Fibroblast of skin of left biceps (primary cell): ENCODE measurements at regions not wholly inside any gene's neighbourhood (a gene's known extent, or its start where the extent isn't known, plus 50 kb on each side); places are given as distances from the start of the nearest gene placed in this dataset.
"Not testable (repeated sequence)": the region's sequence is repeated elsewhere in the genome, so short reads cannot be mapped to it uniquely, and the experiment has no call there.

Source experiments
- DNase-seq, 2 experiments: peaks; one replicate each; pipeline ENCODE4 v3.0.0-alpha.2; 2013; ENCODE audit warnings: low read depth in 2 of 2

DNA sequence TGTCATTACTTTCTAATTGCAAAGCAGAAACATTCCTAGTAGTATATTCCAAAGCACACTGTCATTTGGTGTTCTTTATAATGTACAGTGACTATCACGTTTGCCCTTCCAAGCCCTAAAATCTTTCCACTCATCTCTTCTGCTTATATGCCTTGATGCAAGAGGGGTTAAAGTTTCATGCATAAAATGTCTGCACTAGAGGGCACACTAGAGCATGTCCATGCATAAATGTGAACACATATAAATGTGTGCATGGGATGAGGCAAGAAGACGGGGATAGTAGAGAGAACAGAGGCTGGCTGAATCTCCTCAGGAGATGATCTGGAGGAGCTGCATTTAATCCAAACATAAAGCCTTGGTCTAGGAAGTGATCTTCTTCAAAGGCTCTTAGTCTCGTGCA lies 352.8 kb downstream of the BCL2L11 start:
- DNase-seq: not testable (repeated sequence)

- not testable (repeated sequence) for DNase-seq
Measured at GRCh38 chr2:111474198-111474705, 353.5 kb downstream of the BCL2L11 start.

GRCh38 chr2:111478335-111478734 lies 357.6 kb downstream of the BCL2L11 start:
- DNase-seq: not testable (repeated sequence)

- DNase-seq: not testable (repeated sequence)
Measured at GRCh38 chr2:111478871-111479318, 358.2 kb downstream of the BCL2L11 start.

- peak; percentile 37 to 40 for DNase-seq
Measured at GRCh38 chr2:111480016-111480625, 359.4 kb downstream of the BCL2L11 start.

- not testable (repeated sequence) for DNase-seq
Measured at GRCh38 chr2:111480633-111481032, 359.9 kb downstream of the BCL2L11 start.

DNA sequence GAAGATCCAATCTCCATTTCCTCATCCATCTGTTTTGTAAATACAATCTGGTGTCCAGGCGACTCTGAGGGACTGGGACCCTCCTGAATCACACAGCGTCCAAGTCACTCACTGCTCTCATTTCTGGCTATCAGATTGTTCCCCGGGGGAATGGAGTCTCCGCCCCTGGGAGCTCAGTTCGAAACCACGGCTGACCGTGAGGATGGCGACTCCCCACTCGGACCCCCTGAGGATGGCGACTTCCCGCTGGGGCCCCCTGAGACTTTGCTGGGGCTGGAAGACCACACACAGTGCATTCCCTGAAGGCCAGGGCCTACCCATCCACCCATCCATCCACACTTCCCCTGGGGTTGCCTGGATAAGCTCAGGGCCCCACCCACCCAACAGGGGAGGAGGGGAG lies 360.5 kb downstream of the BCL2L11 start:
- not testable (repeated sequence) for DNase-seq

GRCh38 chr2:111482987-111483679 lies 362.4 kb downstream of the BCL2L11 start:
- not testable (repeated sequence) for DNase-seq

- not testable (repeated sequence) for DNase-seq
Measured at GRCh38 chr2:111484097-111484496, 363.4 kb downstream of the BCL2L11 start.

DNA sequence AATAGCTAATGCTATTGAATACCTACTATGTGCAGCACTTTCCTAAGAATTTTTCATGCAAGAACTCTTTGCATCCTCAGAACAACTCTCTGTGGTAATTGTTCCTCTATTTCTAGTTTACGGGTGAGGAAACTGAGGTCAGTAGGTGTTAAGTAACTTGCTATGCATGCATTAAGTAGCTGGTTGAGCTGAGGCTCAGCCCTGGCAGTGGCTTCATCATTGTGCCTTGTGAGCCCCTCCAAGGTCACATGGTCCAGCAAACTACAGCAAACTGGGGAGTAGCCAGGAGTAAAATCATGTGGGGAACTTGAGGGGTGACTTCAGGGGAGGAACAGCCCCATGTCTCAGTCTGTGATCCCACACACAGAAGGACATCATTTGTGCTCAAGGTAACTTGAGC lies 365.2 kb downstream of the BCL2L11 start:
- DNase-seq: not testable (repeated sequence)

- DNase-seq: not testable (repeated sequence)
Measured at GRCh38 chr2:111488451-111488850, 367.7 kb downstream of the BCL2L11 start.

- not testable (repeated sequence) for DNase-seq
Measured at GRCh38 chr2:111489460-111489859, 368.7 kb downstream of the BCL2L11 start.

DNA sequence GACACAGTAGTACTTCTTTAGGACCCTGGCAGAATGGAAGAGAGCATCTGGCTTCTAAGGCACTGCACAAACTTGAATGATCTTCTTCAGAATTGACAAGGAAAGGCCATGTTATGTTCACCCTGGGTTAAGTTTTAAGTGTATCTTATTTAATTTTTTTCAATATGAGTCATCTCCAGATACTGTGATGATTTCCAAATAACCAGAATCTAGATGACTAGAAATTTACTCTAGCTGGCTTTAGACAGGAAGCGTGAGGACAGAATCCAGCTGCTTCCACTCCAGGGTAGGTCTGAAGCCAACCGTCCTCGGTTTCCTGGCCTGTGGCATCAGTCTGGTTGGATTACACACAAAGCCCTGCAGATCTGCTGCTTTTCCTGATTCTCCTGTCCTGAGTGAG lies 370.5 kb downstream of the BCL2L11 start:
- DNase-seq: not testable (repeated sequence)

- DNase-seq: not testable (repeated sequence)
Measured at GRCh38 chr2:111491614-111492013, 370.9 kb downstream of the BCL2L11 start.

DNA sequence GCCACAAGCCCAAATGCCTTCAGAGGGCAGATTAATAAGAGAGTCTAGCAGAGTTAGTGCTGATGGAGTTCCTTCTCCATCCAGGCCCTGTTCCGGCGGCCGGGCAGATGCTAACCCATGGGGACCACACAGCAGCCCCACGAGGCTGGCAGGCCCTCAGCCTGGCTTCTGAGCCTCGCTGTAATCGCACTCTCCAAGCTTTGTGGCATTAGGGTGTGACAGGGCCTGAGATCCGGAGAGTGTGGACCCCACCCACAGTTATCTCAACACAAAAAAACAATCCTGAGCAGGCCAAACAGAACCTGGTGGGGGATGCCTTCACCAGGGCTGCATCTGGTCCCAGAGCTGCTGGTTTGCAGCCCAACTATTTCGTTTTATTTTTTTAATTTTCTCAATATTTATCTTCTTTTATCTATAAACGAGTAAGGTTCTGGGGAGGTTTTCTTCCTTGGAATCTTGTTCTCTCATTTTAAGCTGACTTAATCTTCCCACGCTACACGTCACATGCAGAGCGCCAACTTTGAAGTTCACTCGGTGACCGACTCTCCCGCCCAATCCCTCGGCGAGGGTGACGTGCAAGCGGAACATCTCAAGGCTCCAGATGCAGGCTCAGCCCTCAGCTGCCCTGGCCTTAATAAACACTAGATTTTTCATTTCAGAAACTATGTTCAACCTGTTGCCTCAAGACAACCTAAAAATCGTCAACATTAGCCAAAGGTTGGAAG lies 372.4 kb downstream of the BCL2L11 start:
- DNase-seq: not testable (repeated sequence)

DNA sequence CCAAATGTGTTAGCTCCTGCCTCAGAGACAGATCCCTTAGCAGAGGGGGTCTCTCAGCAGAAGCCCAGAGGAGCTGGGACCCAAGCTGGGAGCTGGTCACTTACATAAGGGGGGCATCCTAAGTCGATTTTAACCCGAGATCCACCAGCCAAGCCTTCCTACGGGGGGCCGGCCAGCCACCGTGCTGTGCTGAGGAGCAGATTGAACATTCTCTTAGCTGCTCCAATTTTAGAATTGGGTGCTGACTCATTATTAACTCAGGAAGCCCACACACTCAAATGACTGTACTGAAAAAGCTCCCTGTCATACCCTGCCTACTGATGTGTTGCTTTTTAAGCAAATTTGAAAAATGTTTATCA lies 373.0 kb downstream of the BCL2L11 start:
- not testable (repeated sequence) for DNase-seq

- DNase-seq: not testable (repeated sequence)
Measured at GRCh38 chr2:111494288-111494980, 373.7 kb downstream of the BCL2L11 start.

- DNase-seq: not testable (repeated sequence)
Measured at GRCh38 chr2:111494981-111495315, 374.2 kb downstream of the BCL2L11 start.

DNA sequence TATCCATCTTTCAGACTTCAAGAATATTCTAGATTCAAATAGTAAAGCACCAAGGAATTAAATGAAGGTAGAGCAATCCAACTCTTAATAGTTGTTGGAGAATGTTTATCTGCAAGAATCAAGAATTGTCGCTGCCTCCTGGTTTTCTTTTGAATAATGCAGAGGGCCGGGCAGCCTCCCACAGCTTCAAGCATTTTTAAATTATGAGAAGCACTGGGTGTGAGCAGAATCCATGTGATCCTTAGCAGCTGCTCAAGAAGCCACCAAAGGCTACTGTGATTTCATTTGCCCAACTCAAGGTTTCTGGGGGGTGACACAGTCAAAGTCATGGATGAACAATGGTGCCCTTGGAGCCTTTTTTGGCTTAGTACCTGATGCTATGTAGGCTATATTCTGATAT lies 374.9 kb downstream of the BCL2L11 start:
- not testable (repeated sequence) for DNase-seq

GRCh38 chr2:111496176-111496575 lies 375.5 kb downstream of the BCL2L11 start:
- peak; percentile 81 to 84 for DNase-seq

DNA sequence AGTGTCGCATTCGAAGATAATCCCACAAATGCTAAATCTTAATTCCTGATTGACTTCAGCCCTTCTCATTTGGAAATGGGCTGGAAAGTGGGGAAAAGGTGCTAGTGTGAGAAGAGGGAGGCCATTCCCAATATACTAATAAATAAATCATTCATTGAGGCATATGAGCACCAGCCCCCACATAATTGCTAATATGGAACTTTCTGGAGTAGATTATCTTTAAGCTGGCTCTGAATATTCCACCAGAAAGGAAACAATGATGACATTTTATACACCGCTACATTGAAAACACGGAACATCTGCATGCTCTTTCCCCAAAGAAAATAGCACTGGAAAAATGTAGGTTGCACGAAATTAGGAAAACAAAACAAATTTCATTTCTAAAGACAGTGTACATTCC lies 376.1 kb downstream of the BCL2L11 start:
- DNase-seq: not testable (repeated sequence)

- peak; percentile 38 to 40 for DNase-seq
Measured at GRCh38 chr2:111497270-111497669, 376.6 kb downstream of the BCL2L11 start.
